Right forelimb (tissue), 1 donor: ENCODE measurements at regions not wholly inside any gene's neighbourhood (a gene's known extent, or its start where the extent isn't known, plus 50 kb on each side); places are given as distances from the start of the nearest gene placed in this dataset.

Source experiments
- DNase-seq: peaks from one replicate; pipeline ENCODE4 v3.0.0-alpha.2; 2018

- DNase-seq = no peak
Measured at GRCh38 chr16:51085271-51085670, 65.8 kb downstream of the SALL1 start.

- no peak for DNase-seq
Measured at GRCh38 chr16:51084074-51084928, 66.8 kb downstream of the SALL1 start.

GRCh38 chr16:51072591-51072990 is 78.5 kb downstream of the SALL1 start:
- no peak for DNase-seq

- no peak for DNase-seq
Measured at GRCh38 chr16:51071326-51071725, 79.7 kb downstream of the SALL1 start.

GRCh38 chr16:51067352-51067751 is 83.7 kb downstream of the SALL1 start:
- DNase-seq = no peak

GRCh38 chr16:51062039-51062438 is 89.0 kb downstream of the SALL1 start:
- no peak for DNase-seq

- DNase-seq = no peak
Measured at GRCh38 chr16:51061328-51061727, 89.7 kb downstream of the SALL1 start.

- no peak for DNase-seq
Measured at GRCh38 chr16:51057969-51058337, 93.1 kb downstream of the SALL1 start.

- DNase-seq = no peak
Measured at GRCh38 chr16:51057102-51057793, 93.8 kb downstream of the SALL1 start.

GRCh38 chr16:51056331-51056730 is 94.7 kb downstream of the SALL1 start:
- DNase-seq = no peak

GRCh38 chr16:51055434-51055833 is 95.6 kb downstream of the SALL1 start:
- DNase-seq = no peak

GRCh38 chr16:51053775-51054174 is 97.3 kb downstream of the SALL1 start:
- DNase-seq = no peak

GRCh38 chr16:51051671-51052070 is 99.4 kb downstream of the SALL1 start:
- DNase-seq = no peak

- no peak for DNase-seq
Measured at GRCh38 chr16:51050377-51050706, 100.7 kb downstream of the SALL1 start.

- no peak for DNase-seq
Measured at GRCh38 chr16:51049678-51050376, 101.2 kb downstream of the SALL1 start.

- DNase-seq = no peak
Measured at GRCh38 chr16:51049276-51049675, 101.8 kb downstream of the SALL1 start.

- DNase-seq = no peak
Measured at GRCh38 chr16:51048544-51048943, 102.5 kb downstream of the SALL1 start.

GRCh38 chr16:51045794-51046193 is 105.3 kb downstream of the SALL1 start:
- DNase-seq = no peak

GRCh38 chr16:51045186-51045585 is 105.9 kb downstream of the SALL1 start:
- DNase-seq = no peak

- no peak for DNase-seq
Measured at GRCh38 chr16:51041546-51041945, 109.5 kb downstream of the SALL1 start.

- no peak for DNase-seq
Measured at GRCh38 chr16:51040637-51041036, 110.4 kb downstream of the SALL1 start.

- no peak for DNase-seq
Measured at GRCh38 chr16:51039638-51040331, 111.3 kb downstream of the SALL1 start.

- DNase-seq = no peak
Measured at GRCh38 chr16:51035711-51036110, 115.4 kb downstream of the SALL1 start.
